Liver (tissue), 8 donors: ENCODE measurements at regions not wholly inside any gene's neighbourhood (a gene's known extent, or its start where the extent isn't known, plus 50 kb on each side); places are given as distances from the start of the nearest gene placed in this dataset.

Source experiments
- DNase-seq: peaks from one replicate; pipeline ENCODE4 v3.0.0-alpha.2; 2017; ENCODE audit warnings: low spot score
- H3K27ac ChIP-seq, 2 donors: one replicate each; pipeline ENCODE4 v1.7.0; 2013; ENCODE audit warnings: inconsistent platforms in 2 of 2, low read length in 2 of 2, control low read depth in 1 of 2, low read depth in 1 of 2, mild to moderate bottlenecking in 1 of 2
- H3K27me3 ChIP-seq, 4 donors: one replicate each; pipeline versions ENCODE4 v1.6.1 to v1.7.0; 2013; ENCODE audit warnings: low read length in 3 of 4, inconsistent platforms in 1 of 4, mild to moderate bottlenecking in 1 of 4, moderate library complexity in 1 of 4; ENCODE audit not compliant: control insufficient read depth in 4 of 4, insufficient read depth in 4 of 4
- H3K36me3 ChIP-seq, 4 donors: one replicate each; pipeline versions ENCODE4 v1.6.1 to v1.7.0; 2013; ENCODE audit warnings: low read length in 3 of 4, mild to moderate bottlenecking in 3 of 4, low read depth in 1 of 4, moderate library complexity in 1 of 4; ENCODE audit not compliant: control insufficient read depth in 4 of 4, insufficient read depth in 3 of 4
- H3K4me1 ChIP-seq, 4 donors: one replicate each; pipeline versions ENCODE4 v1.6.1 to v1.7.0; 2013; ENCODE audit warnings: low read length in 3 of 4, mild to moderate bottlenecking in 3 of 4, moderate library complexity in 1 of 4; ENCODE audit not compliant: control insufficient read depth in 4 of 4, insufficient read depth in 4 of 4
- H3K4me3 ChIP-seq, 3 donors: one replicate each; pipeline versions ENCODE4 v1.6.1 to v1.7.0; 2013; ENCODE audit warnings: low read length in 3 of 3, control low read depth in 1 of 3, low read depth in 1 of 3, mild to moderate bottlenecking in 1 of 3
- H3K9ac ChIP-seq, 2 donors: one replicate each; pipeline ENCODE4 v1.7.0; 2013; ENCODE audit warnings: low read length in 2 of 2, mild to moderate bottlenecking in 2 of 2, moderate library complexity in 2 of 2, control low read depth in 1 of 2, low read depth in 1 of 2
- H3K9me3 ChIP-seq, 4 donors: one replicate each; pipeline versions ENCODE4 v1.6.1 to v1.7.0; 2013; ENCODE audit warnings: low read length in 3 of 4; ENCODE audit not compliant: control insufficient read depth in 4 of 4
- EGR1 ChIP-seq, 2 donors: IDR thresholded peaks; 2 replicates each; pipeline ENCODE4 v1.6.1; 2016 to 2018; ENCODE audit warnings: antibody characterized with exemption in 2 of 2, low read depth in 2 of 2
- FOXA1 ChIP-seq: IDR thresholded peaks from 2 replicates; pipeline ENCODE4 v1.6.1; 2016; ENCODE audit warnings: antibody characterized with exemption
- FOXA2 ChIP-seq: IDR thresholded peaks from 2 replicates; pipeline ENCODE4 v1.6.1; 2016; ENCODE audit warnings: antibody characterized with exemption
- GABPA ChIP-seq, 2 donors: IDR thresholded peaks in 1 of 2; conservative IDR thresholded peaks in 1 of 2; 2 replicates each; pipeline ENCODE4 v1.6.1; 2016; ENCODE audit warnings: antibody characterized with exemption in 2 of 2, mild to moderate bottlenecking in 1 of 2, moderate library complexity in 1 of 2
- HNF4A ChIP-seq, 2 donors: conservative IDR thresholded peaks; 2 replicates each; pipeline ENCODE4 v1.6.1; 2016; ENCODE audit warnings: antibody characterized with exemption in 2 of 2, mild to moderate bottlenecking in 2 of 2
- HNF4G ChIP-seq: IDR thresholded peaks from 2 replicates; pipeline ENCODE4 v1.6.1; 2016; ENCODE audit warnings: antibody characterized with exemption
- JUND ChIP-seq, 2 donors: IDR thresholded peaks; 2 replicates each; pipeline ENCODE4 v1.6.1; 2016; ENCODE audit warnings: antibody characterized with exemption in 2 of 2
- NR2F2 ChIP-seq: IDR thresholded peaks from 2 replicates; pipeline ENCODE4 v1.6.1; 2016; ENCODE audit warnings: antibody characterized with exemption
- RAD21 ChIP-seq, 2 donors: IDR thresholded peaks; 2 replicates each; pipeline ENCODE4 v1.6.1; 2016; ENCODE audit warnings: antibody characterized with exemption in 2 of 2, mild to moderate bottlenecking in 2 of 2
- RXRA ChIP-seq, 2 donors: IDR thresholded peaks; 2 replicates each; pipeline ENCODE4 v1.6.1; 2017 to 2018; ENCODE audit warnings: antibody characterized with exemption in 2 of 2, mild to moderate bottlenecking in 1 of 2
- SP1 ChIP-seq: IDR thresholded peaks from 2 replicates; pipeline ENCODE4 v1.6.1; 2018; ENCODE audit warnings: antibody characterized with exemption, mild to moderate bottlenecking
- TAF1 ChIP-seq: conservative IDR thresholded peaks from 2 replicates; pipeline ENCODE4 v1.6.1; 2016; ENCODE audit warnings: antibody characterized with exemption, mild to moderate bottlenecking
- YY1 ChIP-seq: IDR thresholded peaks from 2 replicates; pipeline ENCODE4 v1.6.1; 2016; ENCODE audit warnings: antibody characterized with exemption, mild to moderate bottlenecking
- WGBS: extraction: QIAGEN DNeasy Blood & Tissue Kit; methylation state at CpG from one replicate; pipeline ENCODE4 v1.1.7; 2013; 5-methylcytosine and 5-hydroxymethylcytosine counted together
- TF ChIP-seq, protein P1 (sequence below): IDR thresholded peaks from 2 replicates; pipeline ENCODE4 v1.6.1; 2016; ENCODE audit warnings: antibody characterized with exemption
- TF ChIP-seq, protein P2 (sequence below): IDR thresholded peaks from 2 replicates; pipeline ENCODE4 v1.6.1; 2016; ENCODE audit warnings: antibody characterized with exemption
- TF ChIP-seq, protein P3 (sequence below): fragments of 150-350 bp; IDR thresholded peaks from 2 replicates; pipeline ENCODE4 v1.5.1; 2017; ENCODE audit warnings: improper control_type of control experiment, low read depth, low read length; ENCODE audit not compliant: missing input control
- TF ChIP-seq, protein P4 (sequence below): IDR thresholded peaks from 2 replicates; pipeline ENCODE4 v1.6.1; 2016; ENCODE audit warnings: antibody characterized with exemption
- TF ChIP-seq, protein P5 (sequence below): IDR thresholded peaks from 2 replicates; pipeline ENCODE4 v1.6.1; 2016; ENCODE audit warnings: antibody characterized with exemption, mild to moderate bottlenecking
- donor health status: healthy.
- donor health status: healthy.
- donor health status: healthy.
- donor health status: healthy.
- donor health status: healthy.

DNA sequence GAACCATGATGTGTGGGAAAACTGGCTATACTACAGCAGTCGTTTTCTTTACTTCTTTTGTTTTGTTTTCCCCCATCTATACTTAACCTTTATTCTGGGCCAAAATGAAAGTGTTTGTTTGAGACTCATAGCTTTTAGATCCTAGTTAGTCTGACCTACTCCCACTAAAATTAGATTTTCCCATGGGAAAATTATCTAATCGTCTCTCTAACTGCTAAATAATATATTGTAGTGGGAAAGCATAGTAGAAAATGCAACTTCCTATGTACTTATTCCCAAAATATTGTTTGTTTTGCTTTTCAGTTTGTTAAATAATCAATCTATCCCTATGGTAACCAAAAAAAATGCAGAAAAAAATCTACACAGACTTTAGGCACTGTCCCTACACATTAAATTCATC is 96.6 kb downstream of the NOC3L start:
- Histone ChIP-seq H3K9me3 (no peaks in the 10 kb centered on the region), H3K27ac (no peak overlapping the region), H3K9ac (no peak overlapping the region), H3K27me3 (no peaks in the 10 kb centered on the region), H3K4me1 (no peaks in the 10 kb centered on the region), H3K4me3 (no peak overlapping the region), H3K36me3 (no peaks in the 10 kb centered on the region)
- WGBS, result 66% methylated on average over 2 of the region's 2 CpGs
- TF ChIP-seq NR2F2 (no peak), FOXA2 (no peak), JUND (IDR thresholded peaks at IDR 0.05) (no peak), GABPA (IDR thresholded peaks at IDR 0.05 in 1 of 2, conservative IDR thresholded peaks at IDR 0.05 in 1 of 2) (no peak), RXRA (IDR thresholded peaks at IDR 0.05) (no peak), HNF4G (no peak), EGR1 (IDR thresholded peaks at IDR 0.05; ENCODE audit: low read depth in 2 of 2) (no peak), SP1 (no peak), TAF1 (no peak)
- TF ChIP-seq, protein P1, sequence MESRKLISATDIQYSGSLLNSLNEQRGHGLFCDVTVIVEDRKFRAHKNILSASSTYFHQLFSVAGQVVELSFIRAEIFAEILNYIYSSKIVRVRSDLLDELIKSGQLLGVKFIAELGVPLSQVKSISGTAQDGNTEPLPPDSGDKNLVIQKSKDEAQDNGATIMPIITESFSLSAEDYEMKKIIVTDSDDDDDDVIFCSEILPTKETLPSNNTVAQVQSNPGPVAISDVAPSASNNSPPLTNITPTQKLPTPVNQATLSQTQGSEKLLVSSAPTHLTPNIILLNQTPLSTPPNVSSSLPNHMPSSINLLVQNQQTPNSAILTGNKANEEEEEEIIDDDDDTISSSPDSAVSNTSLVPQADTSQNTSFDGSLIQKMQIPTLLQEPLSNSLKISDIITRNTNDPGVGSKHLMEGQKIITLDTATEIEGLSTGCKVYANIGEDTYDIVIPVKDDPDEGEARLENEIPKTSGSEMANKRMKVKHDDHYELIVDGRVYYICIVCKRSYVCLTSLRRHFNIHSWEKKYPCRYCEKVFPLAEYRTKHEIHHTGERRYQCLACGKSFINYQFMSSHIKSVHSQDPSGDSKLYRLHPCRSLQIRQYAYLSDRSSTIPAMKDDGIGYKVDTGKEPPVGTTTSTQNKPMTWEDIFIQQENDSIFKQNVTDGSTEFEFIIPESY, result no peak
- TF ChIP-seq, protein P2, sequence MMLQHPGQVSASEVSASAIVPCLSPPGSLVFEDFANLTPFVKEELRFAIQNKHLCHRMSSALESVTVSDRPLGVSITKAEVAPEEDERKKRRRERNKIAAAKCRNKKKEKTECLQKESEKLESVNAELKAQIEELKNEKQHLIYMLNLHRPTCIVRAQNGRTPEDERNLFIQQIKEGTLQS, result no peak
- no peak for DNase-seq

DNA sequence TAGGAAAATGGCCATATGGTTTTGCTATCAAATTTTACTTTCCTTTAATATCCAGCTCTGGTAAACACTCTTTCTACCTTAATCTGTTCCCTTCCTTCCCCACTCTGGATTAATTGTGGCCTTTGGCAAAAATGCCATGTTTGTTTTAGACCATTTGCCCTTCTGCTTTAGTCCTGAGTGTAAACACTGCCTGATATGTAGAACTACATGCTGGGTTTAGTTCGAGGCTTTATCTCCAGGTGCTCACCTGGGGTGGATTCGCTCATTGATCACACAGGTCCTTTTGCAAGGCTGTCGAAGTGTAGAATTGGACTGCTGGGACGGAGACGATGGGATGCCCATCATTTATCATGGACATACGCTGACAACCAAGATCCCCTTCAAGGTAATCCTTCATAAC is 94.1 kb downstream of the NOC3L start:
- no peaks in the 10 kb centered on the region for H3K4me1 ChIP-seq
- no peaks in the 10 kb centered on the region for H3K27me3 ChIP-seq
- no peak for TF ChIP-seq JUND (IDR thresholded peaks at IDR 0.05)
- no peak for TF ChIP-seq YY1
- TF ChIP-seq, protein P1, result no peak
- TF ChIP-seq TAF1, result no peak
- no peak for TF ChIP-seq HNF4G
- TF ChIP-seq NR2F2, result no peak
- no peak for TF ChIP-seq FOXA2
- TF ChIP-seq HNF4A (conservative IDR thresholded peaks at IDR 0.05), result no peak
- no peak for TF ChIP-seq EGR1 (IDR thresholded peaks at IDR 0.05; ENCODE audit: low read depth in 2 of 2)
- TF ChIP-seq, protein P3, sequence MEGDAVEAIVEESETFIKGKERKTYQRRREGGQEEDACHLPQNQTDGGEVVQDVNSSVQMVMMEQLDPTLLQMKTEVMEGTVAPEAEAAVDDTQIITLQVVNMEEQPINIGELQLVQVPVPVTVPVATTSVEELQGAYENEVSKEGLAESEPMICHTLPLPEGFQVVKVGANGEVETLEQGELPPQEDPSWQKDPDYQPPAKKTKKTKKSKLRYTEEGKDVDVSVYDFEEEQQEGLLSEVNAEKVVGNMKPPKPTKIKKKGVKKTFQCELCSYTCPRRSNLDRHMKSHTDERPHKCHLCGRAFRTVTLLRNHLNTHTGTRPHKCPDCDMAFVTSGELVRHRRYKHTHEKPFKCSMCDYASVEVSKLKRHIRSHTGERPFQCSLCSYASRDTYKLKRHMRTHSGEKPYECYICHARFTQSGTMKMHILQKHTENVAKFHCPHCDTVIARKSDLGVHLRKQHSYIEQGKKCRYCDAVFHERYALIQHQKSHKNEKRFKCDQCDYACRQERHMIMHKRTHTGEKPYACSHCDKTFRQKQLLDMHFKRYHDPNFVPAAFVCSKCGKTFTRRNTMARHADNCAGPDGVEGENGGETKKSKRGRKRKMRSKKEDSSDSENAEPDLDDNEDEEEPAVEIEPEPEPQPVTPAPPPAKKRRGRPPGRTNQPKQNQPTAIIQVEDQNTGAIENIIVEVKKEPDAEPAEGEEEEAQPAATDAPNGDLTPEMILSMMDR, result no peak
- TF ChIP-seq, protein P4, sequence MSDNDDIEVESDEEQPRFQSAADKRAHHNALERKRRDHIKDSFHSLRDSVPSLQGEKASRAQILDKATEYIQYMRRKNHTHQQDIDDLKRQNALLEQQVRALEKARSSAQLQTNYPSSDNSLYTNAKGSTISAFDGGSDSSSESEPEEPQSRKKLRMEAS, result no peak
- no peak for TF ChIP-seq SP1
- no peak for TF ChIP-seq FOXA1
- no peak for TF ChIP-seq GABPA (IDR thresholded peaks at IDR 0.05 in 1 of 2, conservative IDR thresholded peaks at IDR 0.05 in 1 of 2)
- no peak for TF ChIP-seq RXRA (IDR thresholded peaks at IDR 0.05)
- TF ChIP-seq RAD21 (IDR thresholded peaks at IDR 0.05), result no peak
- TF ChIP-seq, protein P5, sequence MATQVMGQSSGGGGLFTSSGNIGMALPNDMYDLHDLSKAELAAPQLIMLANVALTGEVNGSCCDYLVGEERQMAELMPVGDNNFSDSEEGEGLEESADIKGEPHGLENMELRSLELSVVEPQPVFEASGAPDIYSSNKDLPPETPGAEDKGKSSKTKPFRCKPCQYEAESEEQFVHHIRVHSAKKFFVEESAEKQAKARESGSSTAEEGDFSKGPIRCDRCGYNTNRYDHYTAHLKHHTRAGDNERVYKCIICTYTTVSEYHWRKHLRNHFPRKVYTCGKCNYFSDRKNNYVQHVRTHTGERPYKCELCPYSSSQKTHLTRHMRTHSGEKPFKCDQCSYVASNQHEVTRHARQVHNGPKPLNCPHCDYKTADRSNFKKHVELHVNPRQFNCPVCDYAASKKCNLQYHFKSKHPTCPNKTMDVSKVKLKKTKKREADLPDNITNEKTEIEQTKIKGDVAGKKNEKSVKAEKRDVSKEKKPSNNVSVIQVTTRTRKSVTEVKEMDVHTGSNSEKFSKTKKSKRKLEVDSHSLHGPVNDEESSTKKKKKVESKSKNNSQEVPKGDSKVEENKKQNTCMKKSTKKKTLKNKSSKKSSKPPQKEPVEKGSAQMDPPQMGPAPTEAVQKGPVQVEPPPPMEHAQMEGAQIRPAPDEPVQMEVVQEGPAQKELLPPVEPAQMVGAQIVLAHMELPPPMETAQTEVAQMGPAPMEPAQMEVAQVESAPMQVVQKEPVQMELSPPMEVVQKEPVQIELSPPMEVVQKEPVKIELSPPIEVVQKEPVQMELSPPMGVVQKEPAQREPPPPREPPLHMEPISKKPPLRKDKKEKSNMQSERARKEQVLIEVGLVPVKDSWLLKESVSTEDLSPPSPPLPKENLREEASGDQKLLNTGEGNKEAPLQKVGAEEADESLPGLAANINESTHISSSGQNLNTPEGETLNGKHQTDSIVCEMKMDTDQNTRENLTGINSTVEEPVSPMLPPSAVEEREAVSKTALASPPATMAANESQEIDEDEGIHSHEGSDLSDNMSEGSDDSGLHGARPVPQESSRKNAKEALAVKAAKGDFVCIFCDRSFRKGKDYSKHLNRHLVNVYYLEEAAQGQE, result no peak
- TF ChIP-seq, protein P2, result no peak
- no peaks in the 10 kb centered on the region for H3K36me3 ChIP-seq
- H3K4me3 ChIP-seq, result no peak overlapping the region
- 80% methylated on average over 6 of the region's 6 CpGs for WGBS
- H3K9ac ChIP-seq, result no peak overlapping the region
- no peak overlapping the region for H3K27ac ChIP-seq
- H3K9me3 ChIP-seq, result peaks cover 0 to 2% (median 0%) of the 10 kb centered on the region in 4 donors
- no peak for DNase-seq
